ENCODE measurements at regions not wholly inside any gene's neighbourhood (a gene's known extent, or its start where the extent isn't known, plus 50 kb on each side); places are given as distances from the start of the nearest gene placed in this dataset.

- no peak overlapping the region for H3K4me3 ChIP-seq (ENCODE audit: low read depth, low read length)
- DNase-seq (ENCODE audit: low read depth): no peak
- no peak for TF ChIP-seq CTCF (IDR thresholded peaks at IDR 0.05; ENCODE audit: control insufficient read depth, extremely low read depth, insufficient read depth)
These were observed 1307.5 kb downstream of the BRD1 start for GRCh38 chr22:48520207-48520606.

- no peak for DNase-seq (ENCODE audit: low read depth)
- TF ChIP-seq CTCF (IDR thresholded peaks at IDR 0.05; ENCODE audit: control insufficient read depth, extremely low read depth, insufficient read depth): peak; percentile 50
- no peak overlapping the region for H3K4me3 ChIP-seq (ENCODE audit: low read depth, low read length)
These were observed 1310.3 kb downstream of the BRD1 start for GRCh38 chr22:48517039-48518030.

GRCh38 chr22:48516571-48516970 lies 1311.1 kb downstream of the BRD1 start:
- no peak overlapping the region for H3K4me3 ChIP-seq (ENCODE audit: low read depth, low read length)
- no peak for DNase-seq (ENCODE audit: low read depth)
- no peak for TF ChIP-seq CTCF (IDR thresholded peaks at IDR 0.05; ENCODE audit: control insufficient read depth, extremely low read depth, insufficient read depth)

- DNase-seq (ENCODE audit: low read depth): no peak
- TF ChIP-seq CTCF (IDR thresholded peaks at IDR 0.05; ENCODE audit: control insufficient read depth, extremely low read depth, insufficient read depth): no peak
- H3K4me3 ChIP-seq (ENCODE audit: low read depth, low read length): no peak overlapping the region
These were observed 1312.0 kb downstream of the BRD1 start for GRCh38 chr22:48515571-48516200.

GRCh38 chr22:48513929-48514328 lies 1313.7 kb downstream of the BRD1 start:
- no peak for DNase-seq (ENCODE audit: low read depth)
- no peak for TF ChIP-seq CTCF (IDR thresholded peaks at IDR 0.05; ENCODE audit: control insufficient read depth, extremely low read depth, insufficient read depth)

GRCh38 chr22:48513446-48513845 lies 1314.2 kb downstream of the BRD1 start:
- no peak overlapping the region for H3K4me3 ChIP-seq (ENCODE audit: low read depth, low read length)
- no peak for DNase-seq (ENCODE audit: low read depth)
- no peak for TF ChIP-seq CTCF (IDR thresholded peaks at IDR 0.05; ENCODE audit: control insufficient read depth, extremely low read depth, insufficient read depth)

More at GRCh38 chr22:48513929-48514328, 1313.7 kb downstream of the BRD1 start:
- no peak overlapping the region for H3K4me3 ChIP-seq (ENCODE audit: low read depth, low read length)
